Endodermal cell (in vitro differentiated cells): ENCODE measurements at regions not wholly inside any gene's neighbourhood (a gene's known extent, or its start where the extent isn't known, plus 50 kb on each side); places are given as distances from the start of the nearest gene placed in this dataset.

Source experiments
- DNase-seq: peaks from one replicate; pipeline ENCODE4 v3.0.0-alpha.2; 2017
- H3K27ac ChIP-seq: 2 replicates; pipeline ENCODE4 v1.5.1; 2013; ENCODE audit warnings: mild to moderate bottlenecking, low read depth, low read length, moderate library complexity
- H3K27me3 ChIP-seq: 2 replicates; pipeline ENCODE4 v1.6.1; 2013; ENCODE audit warnings: mild to moderate bottlenecking, low read length, moderate library complexity; ENCODE audit not compliant: insufficient read depth, control insufficient read depth, poor library complexity, severe bottlenecking
- H3K36me3 ChIP-seq: 2 replicates; pipeline ENCODE4 v1.7.0; 2013; ENCODE audit warnings: mild to moderate bottlenecking, low read length, moderate library complexity; ENCODE audit not compliant: control insufficient read depth, insufficient read depth
- H3K4me1 ChIP-seq: one replicate; pipeline ENCODE4 v1.7.0; 2013; ENCODE audit warnings: low read length; ENCODE audit not compliant: control insufficient read depth, insufficient read depth
- H3K4me3 ChIP-seq: 2 replicates; pipeline ENCODE4 v1.5.1; 2013; ENCODE audit warnings: mild to moderate bottlenecking, low read length, moderate library complexity
- H3K9ac ChIP-seq: 2 replicates; pipeline ENCODE4 v1.6.1; 2013; ENCODE audit warnings: mild to moderate bottlenecking, low read length, moderate library complexity; ENCODE audit not compliant: poor library complexity, severe bottlenecking; ENCODE audit errors: extremely low read depth
- H3K9me3 ChIP-seq: 2 replicates; pipeline ENCODE4 v1.6.1; 2013; ENCODE audit warnings: mild to moderate bottlenecking, low read length, moderate library complexity; ENCODE audit not compliant: control insufficient read depth
- H3K27ac Mint-ChIP-seq: 2 replicates; pipeline ENCODE4 v1.8.0; 2020; ENCODE audit warnings: mixed read lengths
- H3K27me3 Mint-ChIP-seq: 2 replicates; pipeline ENCODE4 v1.8.0; 2021; ENCODE audit warnings: mild to moderate bottlenecking, mixed read lengths; ENCODE audit not compliant: insufficient read depth
- H3K36me3 Mint-ChIP-seq: 2 replicates; pipeline ENCODE4 v1.8.0; 2020; ENCODE audit warnings: low read depth, mixed read lengths
- H3K4me1 Mint-ChIP-seq: 2 replicates; pipeline ENCODE4 v1.8.0; 2020; ENCODE audit warnings: mixed read lengths
- H3K4me3 Mint-ChIP-seq: 2 replicates; pipeline ENCODE4 v1.8.0; 2020; ENCODE audit warnings: mild to moderate bottlenecking, moderate library complexity, mixed read lengths
- H3K9me3 Mint-ChIP-seq: 2 replicates; pipeline ENCODE4 v1.8.0; 2020; ENCODE audit warnings: mild to moderate bottlenecking, mixed read lengths
- CTCF ChIP-seq: fragments of 200-600 bp; sonication (generic); conservative IDR thresholded peaks from 2 replicates; pipeline ENCODE4 v1.5.0; 2021; ENCODE audit warnings: antibody characterized with exemption, mild to moderate bottlenecking
- WGBS, 2 experiments: methylation state at CpG; one replicate each; pipeline versions ENCODE4 v1.1.5 to v1.1.7; 2013; ENCODE audit warnings: missing lambda C conversion rate in 2 of 2, mixed read lengths in 1 of 2; ENCODE audit not compliant: insufficient coverage in 1 of 2, insufficient read length in 1 of 2; 5-methylcytosine and 5-hydroxymethylcytosine counted together

- Histone ChIP-seq H3K9ac (no peak overlapping the region), H3K4me3 (no peak overlapping the region), H3K36me3 (no peaks in the 10 kb centered on the region), H3K27ac (no peak overlapping the region), H3K4me1 (peaks cover 9% of the 10 kb centered on the region), H3K27me3 (no peaks in the 10 kb centered on the region), H3K9me3 (no peaks in the 10 kb centered on the region)
- peak; percentile 59 for DNase-seq
- no peaks in the 10 kb centered on the region for H3K36me3 Mint-ChIP-seq
- 94% methylated on average over 10 to 14 of the region's 14 CpGs for WGBS, 2 experiments
- no peaks in the 10 kb centered on the region for H3K27me3 Mint-ChIP-seq
- peaks cover 13% of the 10 kb centered on the region for H3K4me1 Mint-ChIP-seq
- peaks cover 20% of the 10 kb centered on the region for H3K9me3 Mint-ChIP-seq
- no peak overlapping the region for H3K27ac Mint-ChIP-seq
- H3K4me3 Mint-ChIP-seq: no peak overlapping the region
- TF ChIP-seq CTCF: no peak
Observed at GRCh38 chr10:45071043-45071813, 70.5 kb downstream of the ZNF22 start.

- H3K27me3 ChIP-seq: no peaks in the 10 kb centered on the region
- H3K36me3 ChIP-seq: no peaks in the 10 kb centered on the region
- H3K9me3 ChIP-seq: no peaks in the 10 kb centered on the region
- TF ChIP-seq CTCF: no peak
- Mint-ChIP-seq H3K27ac (no peak overlapping the region), H3K4me1 (peaks cover 31% of the 10 kb centered on the region), H3K27me3 (no peaks in the 10 kb centered on the region), H3K4me3 (no peak overlapping the region), H3K9me3 (peaks cover 20% of the 10 kb centered on the region), H3K36me3 (no peaks in the 10 kb centered on the region)
- DNase-seq: no peak
- no peak overlapping the region for H3K4me3 ChIP-seq
- no peak overlapping the region for H3K9ac ChIP-seq
- peak overlapping the region; percentile 16 for H3K27ac ChIP-seq
- WGBS, 2 experiments: 84 to 95% methylated on average over 4 of the region's 4 CpGs
- H3K4me1 ChIP-seq: peaks cover 14% of the 10 kb centered on the region
Observed at GRCh38 chr10:45075216-45075615, 74.5 kb downstream of the ZNF22 start.

- no peaks in the 10 kb centered on the region for H3K36me3 ChIP-seq
- no peak for TF ChIP-seq CTCF
- no peaks in the 10 kb centered on the region for H3K27me3 ChIP-seq
- H3K4me1 Mint-ChIP-seq: peaks cover 31% of the 10 kb centered on the region
- peaks cover 14% of the 10 kb centered on the region for H3K4me1 ChIP-seq
- no peak overlapping the region for H3K4me3 ChIP-seq
- peak overlapping the region; percentile 83 for H3K27ac Mint-ChIP-seq
- H3K9ac ChIP-seq: no peak overlapping the region
- no peak for DNase-seq
- no peaks in the 10 kb centered on the region for H3K9me3 ChIP-seq
- H3K4me3 Mint-ChIP-seq: no peak overlapping the region
- 84 to 86% methylated on average over 4 to 6 of the region's 6 CpGs for WGBS, 2 experiments
- H3K27ac ChIP-seq: peak overlapping the region; percentile 16
- H3K9me3 Mint-ChIP-seq: peaks cover 14% of the 10 kb centered on the region
- no peaks in the 10 kb centered on the region for H3K36me3 Mint-ChIP-seq
- H3K27me3 Mint-ChIP-seq: no peaks in the 10 kb centered on the region
Observed at GRCh38 chr10:45075826-45076380, 75.2 kb downstream of the ZNF22 start.
